Omental fat pad (tissue), 3 donors: ENCODE measurements at regions not wholly inside any gene's neighbourhood (a gene's known extent, or its start where the extent isn't known, plus 50 kb on each side); places are given as distances from the start of the nearest gene placed in this dataset.

Experiments
- ATAC-seq: fragments of 150-250 bp; one replicate; pipeline ENCODE4 v1.9.1; 2016; ENCODE audit warnings: mild to moderate bottlenecking, moderate library complexity; ENCODE audit not compliant: low FRiP score
- DNase-seq: peaks from one replicate; pipeline ENCODE4 v3.0.0-alpha.2; 2019; ENCODE audit warnings: low spot score
- TF ChIP-seq, protein P1 (sequence below), 3 donors: fragments of 450-650 bp; IDR thresholded peaks; one replicate each; pipeline ENCODE4 v1.5.1; 2016 to 2017; ENCODE audit warnings: antibody characterized with exemption in 3 of 3, mild to moderate bottlenecking in 3 of 3, moderate library complexity in 2 of 3

DNA sequence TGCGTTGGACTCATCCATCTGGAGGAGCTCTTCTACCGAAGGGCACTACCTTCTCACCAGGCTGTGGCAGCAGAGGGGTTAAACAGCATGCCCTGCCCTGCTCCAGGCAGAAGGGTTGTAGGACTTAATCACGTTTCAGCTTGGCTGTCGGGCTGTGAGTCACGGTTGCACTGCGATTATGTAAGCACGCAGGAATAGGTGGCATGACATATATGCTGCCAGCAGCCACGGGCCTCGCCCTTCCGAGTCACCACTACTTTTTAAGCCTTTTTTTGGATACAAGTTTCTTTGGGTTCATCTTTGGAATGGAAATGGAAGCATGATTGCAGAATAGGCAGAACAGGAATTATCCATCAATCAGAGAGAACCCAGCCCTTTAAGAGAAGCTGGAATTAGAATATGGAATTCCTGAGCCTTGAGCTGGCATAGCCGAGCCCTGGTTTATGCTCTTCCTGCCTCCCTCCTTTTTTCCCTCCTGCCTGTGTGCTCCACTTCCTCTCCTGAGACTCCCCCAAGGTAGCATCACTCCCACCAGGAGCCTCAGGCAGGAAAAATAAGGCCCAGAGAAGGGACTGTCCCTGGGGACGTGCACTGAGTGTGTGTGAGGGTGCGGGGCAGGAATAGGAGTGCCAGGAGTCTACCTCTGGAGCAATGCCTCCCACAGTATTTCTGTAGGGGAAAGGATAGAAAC lies 86.8 kb downstream of the SEMA4F start:
- ATAC-seq, result peak; percentile 95
- DNase-seq, result peak; percentile 62
- TF ChIP-seq, protein P1, sequence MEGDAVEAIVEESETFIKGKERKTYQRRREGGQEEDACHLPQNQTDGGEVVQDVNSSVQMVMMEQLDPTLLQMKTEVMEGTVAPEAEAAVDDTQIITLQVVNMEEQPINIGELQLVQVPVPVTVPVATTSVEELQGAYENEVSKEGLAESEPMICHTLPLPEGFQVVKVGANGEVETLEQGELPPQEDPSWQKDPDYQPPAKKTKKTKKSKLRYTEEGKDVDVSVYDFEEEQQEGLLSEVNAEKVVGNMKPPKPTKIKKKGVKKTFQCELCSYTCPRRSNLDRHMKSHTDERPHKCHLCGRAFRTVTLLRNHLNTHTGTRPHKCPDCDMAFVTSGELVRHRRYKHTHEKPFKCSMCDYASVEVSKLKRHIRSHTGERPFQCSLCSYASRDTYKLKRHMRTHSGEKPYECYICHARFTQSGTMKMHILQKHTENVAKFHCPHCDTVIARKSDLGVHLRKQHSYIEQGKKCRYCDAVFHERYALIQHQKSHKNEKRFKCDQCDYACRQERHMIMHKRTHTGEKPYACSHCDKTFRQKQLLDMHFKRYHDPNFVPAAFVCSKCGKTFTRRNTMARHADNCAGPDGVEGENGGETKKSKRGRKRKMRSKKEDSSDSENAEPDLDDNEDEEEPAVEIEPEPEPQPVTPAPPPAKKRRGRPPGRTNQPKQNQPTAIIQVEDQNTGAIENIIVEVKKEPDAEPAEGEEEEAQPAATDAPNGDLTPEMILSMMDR (IDR thresholded peaks at IDR 0.05), result no peak

DNA sequence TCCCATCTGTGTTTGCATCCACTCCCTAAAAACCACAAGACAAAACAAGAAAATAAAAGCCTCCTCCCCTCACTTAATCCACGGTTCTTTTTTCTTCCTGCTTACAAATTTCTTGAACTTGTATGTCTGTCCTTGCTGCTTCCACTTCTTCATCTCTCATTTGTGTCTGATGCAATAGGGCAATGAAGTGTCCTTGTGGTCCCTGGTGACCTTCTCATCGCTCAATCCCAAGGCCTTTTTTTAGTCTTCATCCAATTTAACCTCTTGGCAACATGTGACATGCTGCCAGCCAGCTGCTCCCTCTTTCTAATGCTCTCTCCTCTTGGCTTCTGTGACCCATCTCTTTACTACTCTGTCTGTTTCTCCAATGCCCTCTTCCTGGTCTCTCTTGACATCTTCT lies 87.6 kb downstream of the SEMA4F start:
- no peak for DNase-seq
- TF ChIP-seq, protein P1 (IDR thresholded peaks at IDR 0.05), result no peak
- ATAC-seq, result no peak

DNA sequence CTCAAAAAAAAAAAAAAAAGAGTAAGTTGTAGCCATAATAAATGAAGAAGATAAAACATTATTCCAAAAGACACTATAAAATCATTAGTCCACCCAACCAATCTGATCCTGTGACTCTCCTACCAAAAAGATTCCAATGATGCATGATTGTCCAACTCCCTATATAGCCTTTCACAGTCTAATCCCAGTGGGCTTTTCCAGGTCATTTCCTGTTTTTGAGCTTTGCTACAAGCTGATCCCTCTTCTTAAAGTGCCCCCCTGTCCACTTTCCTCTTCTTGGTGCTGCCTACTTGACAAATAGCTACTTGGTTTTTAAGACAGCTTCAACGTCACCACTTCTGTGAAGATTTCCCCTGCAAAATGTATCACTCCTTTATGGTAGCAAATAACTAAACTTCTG lies 88.4 kb downstream of the SEMA4F start:
- TF ChIP-seq, protein P1 (IDR thresholded peaks at IDR 0.05), result no peak
- DNase-seq (no peak), ATAC-seq (no peak)

DNA sequence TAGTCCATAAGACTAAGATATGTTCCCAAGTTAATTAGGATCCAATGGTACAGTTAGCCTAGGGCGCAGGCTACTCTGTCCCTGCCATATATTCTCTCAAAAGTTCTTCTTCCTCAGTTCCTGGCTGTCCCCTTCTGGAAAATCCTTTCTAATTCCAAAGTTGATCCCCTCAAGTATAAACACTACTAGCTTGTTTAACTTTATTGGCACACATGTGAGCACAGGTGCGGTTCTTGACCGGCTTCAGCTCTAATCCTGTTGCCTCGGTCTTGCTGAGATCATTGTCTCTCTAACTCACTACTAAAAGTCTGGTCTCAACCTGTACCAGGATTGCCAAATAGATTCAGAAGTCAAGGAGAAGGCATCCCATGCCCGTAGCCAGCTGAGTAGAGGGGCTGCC lies 89.0 kb downstream of the SEMA4F start:
- DNase-seq (no peak), ATAC-seq (no peak)
- TF ChIP-seq, protein P1 (IDR thresholded peaks at IDR 0.05), result no peak

DNA sequence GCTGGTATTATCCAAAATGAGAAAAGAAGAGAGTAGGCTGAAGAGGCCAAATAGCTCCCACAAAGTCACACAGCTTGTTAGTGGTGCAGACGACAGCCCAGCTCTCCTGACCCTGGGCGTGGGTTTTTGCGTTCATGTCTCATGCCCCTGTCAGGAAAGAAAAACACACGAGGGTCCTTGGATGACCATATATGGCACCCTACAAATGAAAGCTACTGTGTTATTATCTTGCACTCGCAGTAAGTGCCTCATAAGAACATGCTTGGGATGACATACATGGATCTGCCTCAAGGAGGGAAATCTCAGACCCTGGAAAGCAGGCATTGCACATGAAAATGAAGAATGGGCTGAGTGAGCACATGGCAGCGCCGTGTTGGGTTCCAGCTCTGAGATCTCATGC lies 89.7 kb downstream of the SEMA4F start:
- TF ChIP-seq, protein P1 (IDR thresholded peaks at IDR 0.05), result no peak
- ATAC-seq (no peak), DNase-seq (no peak)

DNA sequence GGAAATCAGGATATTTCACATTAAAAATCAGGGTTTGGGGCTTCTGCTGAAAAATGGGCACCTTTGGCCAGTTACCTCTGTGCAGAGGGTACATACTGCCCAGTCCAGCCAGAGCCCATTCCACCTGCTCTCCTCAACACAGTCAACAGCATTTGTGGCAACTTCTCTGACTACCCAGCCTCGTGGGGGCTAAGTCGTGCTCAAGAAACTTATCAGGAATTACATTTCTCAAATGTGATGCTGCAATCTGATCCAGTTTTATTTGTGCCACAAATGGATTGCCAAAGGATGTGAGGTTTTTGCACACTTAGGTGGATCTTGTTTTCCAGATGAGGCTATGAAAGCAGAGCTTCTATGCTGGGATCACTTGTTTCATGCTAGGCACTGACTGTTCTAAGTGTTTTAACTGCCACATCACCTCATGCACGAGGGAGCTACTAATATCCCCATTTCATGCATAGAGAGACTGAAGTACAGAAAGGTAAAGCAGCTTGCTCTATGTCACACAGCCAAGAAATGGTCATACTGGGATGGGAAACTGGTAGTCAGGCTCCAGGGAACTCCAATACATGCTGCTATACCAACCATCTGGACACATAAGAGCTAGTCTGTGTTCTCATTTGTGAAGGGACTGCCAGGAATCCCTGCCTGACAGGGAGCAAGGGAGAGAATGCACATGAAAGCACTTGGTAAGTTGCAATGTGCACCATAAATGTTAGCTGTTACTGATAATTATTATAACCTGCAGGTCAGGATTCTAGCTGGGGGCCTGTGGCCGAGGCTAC lies 89.0 kb upstream of the HK2 start:
- no peak for ATAC-seq
- TF ChIP-seq, protein P1 (IDR thresholded peaks at IDR 0.05), result no peak
- DNase-seq, result no peak

DNA sequence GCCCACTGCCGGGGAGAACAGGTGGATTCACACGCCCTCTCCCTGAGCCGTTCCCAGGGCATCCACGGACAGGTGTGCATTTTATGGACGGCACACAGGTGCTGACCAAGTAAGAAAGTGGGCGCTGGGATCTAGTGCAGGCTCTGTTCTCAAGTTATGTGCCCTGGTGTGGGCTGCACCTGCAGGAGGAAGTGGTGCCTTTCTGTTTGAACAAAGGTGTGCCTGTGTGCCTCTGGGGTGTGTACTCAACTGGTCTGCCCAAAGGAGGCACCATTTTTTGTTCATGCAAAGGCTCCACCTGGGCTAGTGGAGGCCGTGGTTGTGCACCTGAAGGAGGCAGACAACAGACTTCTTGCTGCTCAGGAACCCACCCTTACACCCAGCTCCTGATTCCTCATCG lies 88.2 kb upstream of the HK2 start:
- TF ChIP-seq, protein P1 (IDR thresholded peaks at IDR 0.05), result no peak
- ATAC-seq (no peak), DNase-seq (no peak)
